ENCODE measurements at regions not wholly inside any gene's neighbourhood (a gene's known extent, or its start where the extent isn't known, plus 50 kb on each side); places are given as distances from the start of the nearest gene placed in this dataset.
"Not testable (repeated sequence)": the region's sequence is repeated elsewhere in the genome, so short reads cannot be mapped to it uniquely, and the experiment has no call there.

DNA sequence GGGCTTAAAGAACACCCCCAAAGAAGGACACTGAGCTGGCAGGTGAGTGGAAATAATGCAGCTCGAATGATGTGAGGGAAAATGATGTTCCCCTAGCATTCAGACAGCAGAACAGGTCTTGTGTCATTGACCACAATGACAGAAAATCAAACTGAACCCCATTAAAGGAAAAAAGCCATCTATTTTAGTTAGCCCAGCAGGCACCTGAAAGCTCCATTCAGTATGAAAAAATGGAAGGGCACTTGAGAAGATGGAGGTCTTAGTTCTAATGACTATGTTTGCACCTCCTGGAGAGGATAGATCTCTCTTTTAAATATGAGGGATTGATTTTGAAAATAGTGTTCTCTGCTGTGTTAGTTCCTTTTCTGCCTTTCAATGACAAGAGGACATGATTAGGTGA, 323.1 kb downstream of the NKX6-1 start:
- Mint-ChIP-seq H3K36me3 (ENCODE audit: low read depth) (no peaks in the 10 kb centered on the region), H3K27ac (no peak overlapping the region), H3K4me1 (no peaks in the 10 kb centered on the region), H3K27me3 (no peaks in the 10 kb centered on the region), H3K9me3 (no peaks in the 10 kb centered on the region), H3K4me3 (no peak overlapping the region)
- DNase-seq (no peak), ATAC-seq (no peak)

DNA sequence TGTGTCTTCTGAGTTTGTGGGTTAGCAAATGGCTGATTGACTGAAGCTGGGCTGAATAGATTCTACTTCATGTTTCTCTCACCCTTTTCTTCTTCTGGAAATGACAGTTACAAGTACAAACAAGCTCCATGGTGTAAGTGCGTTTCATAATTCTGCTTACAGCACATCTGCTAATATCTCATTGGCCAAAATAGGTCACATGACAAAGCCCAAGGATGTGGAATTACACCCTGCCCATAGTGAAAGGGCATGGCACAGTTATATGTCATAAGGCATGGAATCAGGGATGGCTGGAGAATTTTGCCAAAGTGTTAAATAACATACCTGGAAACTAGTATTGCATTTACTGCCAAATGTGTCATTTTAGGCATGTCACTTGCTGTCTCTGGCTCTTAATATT, 327.2 kb downstream of the NKX6-1 start:
- Mint-ChIP-seq H3K27me3 (no peaks in the 10 kb centered on the region), H3K27ac (no peak overlapping the region), H3K36me3 (ENCODE audit: low read depth) (no peaks in the 10 kb centered on the region), H3K9me3 (no peaks in the 10 kb centered on the region), H3K4me1 (no peaks in the 10 kb centered on the region), H3K4me3 (no peak overlapping the region)
- ATAC-seq: no peak
- no peak for DNase-seq

DNA sequence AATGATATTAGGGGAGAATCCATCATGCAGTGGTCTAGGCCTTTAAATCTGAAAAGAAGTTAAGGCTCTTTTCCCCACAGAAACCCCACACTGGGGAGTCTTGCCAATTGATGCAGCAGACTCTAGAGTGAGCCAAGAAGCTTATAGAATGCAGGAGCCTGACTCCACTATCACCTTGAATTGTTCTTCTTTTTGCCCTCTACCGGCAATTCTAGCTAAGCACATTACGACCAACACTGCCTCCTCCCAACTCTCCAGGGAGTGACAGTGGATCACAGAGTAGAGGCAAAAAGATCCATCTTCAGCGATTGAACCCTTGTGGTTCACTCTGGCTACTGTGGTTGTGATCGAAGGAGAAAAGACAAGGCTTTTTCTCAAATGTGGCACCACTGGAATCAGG, 331.5 kb downstream of the NKX6-1 start:
- H3K27me3 Mint-ChIP-seq: no peaks in the 10 kb centered on the region
- no peaks in the 10 kb centered on the region for H3K9me3 Mint-ChIP-seq
- no peaks in the 10 kb centered on the region for H3K36me3 Mint-ChIP-seq (ENCODE audit: low read depth)
- DNase-seq (no peak), ATAC-seq (no peak)
- H3K4me3 Mint-ChIP-seq: no peak overlapping the region
- H3K4me1 Mint-ChIP-seq: no peaks in the 10 kb centered on the region
- H3K27ac Mint-ChIP-seq: no peak overlapping the region

DNA sequence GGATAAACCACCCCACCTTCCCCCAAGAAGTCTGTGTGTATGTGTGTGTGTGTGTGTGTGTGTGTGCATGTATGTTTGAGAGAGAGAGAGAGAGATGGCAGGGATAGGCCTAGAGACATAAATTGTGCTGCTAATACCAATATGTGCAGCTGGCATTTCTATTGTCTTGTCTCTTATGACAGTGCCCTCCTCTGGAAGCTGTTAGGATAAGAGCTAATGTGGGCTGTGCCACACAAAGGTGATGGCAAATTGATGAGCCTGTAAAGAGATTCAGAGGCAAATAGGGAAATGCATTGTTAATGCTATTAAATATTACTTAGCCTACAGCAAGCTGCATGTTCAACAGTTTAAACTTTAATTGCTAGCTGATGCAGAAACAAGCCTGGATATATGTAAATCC, 332.0 kb downstream of the NKX6-1 start:
- no peak for DNase-seq
- no peaks in the 10 kb centered on the region for H3K36me3 Mint-ChIP-seq (ENCODE audit: low read depth)
- no peak overlapping the region for H3K4me3 Mint-ChIP-seq
- no peaks in the 10 kb centered on the region for H3K27me3 Mint-ChIP-seq
- H3K27ac Mint-ChIP-seq: no peak overlapping the region
- ATAC-seq: no peak
- H3K9me3 Mint-ChIP-seq: no peaks in the 10 kb centered on the region
- H3K4me1 Mint-ChIP-seq: no peaks in the 10 kb centered on the region

DNA sequence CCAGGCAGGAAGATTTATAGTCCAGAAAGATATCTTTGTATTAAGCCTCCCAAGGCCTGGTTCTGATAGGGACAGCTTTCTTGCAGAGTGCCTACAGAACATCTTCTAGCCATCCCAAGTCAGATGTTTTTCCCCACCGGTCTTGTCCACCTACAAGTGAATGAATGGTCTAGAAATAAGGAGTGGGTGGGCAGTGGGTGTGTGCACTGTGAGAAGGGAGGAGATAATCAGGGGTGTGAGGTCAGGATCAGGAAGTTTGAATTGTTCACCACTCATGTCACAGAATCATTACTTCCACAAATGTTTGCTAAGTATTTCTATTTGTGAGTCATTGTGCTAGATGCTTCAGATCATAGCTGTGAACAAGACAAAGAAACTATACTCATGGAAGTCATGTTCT, 332.6 kb downstream of the NKX6-1 start:
- no peak overlapping the region for H3K27ac Mint-ChIP-seq
- ATAC-seq (no peak), DNase-seq (no peak)
- H3K9me3 Mint-ChIP-seq: no peaks in the 10 kb centered on the region
- peaks cover 1% of the 10 kb centered on the region for H3K27me3 Mint-ChIP-seq
- H3K36me3 Mint-ChIP-seq (ENCODE audit: low read depth): no peaks in the 10 kb centered on the region
- no peaks in the 10 kb centered on the region for H3K4me1 Mint-ChIP-seq
- H3K4me3 Mint-ChIP-seq: no peak overlapping the region

DNA sequence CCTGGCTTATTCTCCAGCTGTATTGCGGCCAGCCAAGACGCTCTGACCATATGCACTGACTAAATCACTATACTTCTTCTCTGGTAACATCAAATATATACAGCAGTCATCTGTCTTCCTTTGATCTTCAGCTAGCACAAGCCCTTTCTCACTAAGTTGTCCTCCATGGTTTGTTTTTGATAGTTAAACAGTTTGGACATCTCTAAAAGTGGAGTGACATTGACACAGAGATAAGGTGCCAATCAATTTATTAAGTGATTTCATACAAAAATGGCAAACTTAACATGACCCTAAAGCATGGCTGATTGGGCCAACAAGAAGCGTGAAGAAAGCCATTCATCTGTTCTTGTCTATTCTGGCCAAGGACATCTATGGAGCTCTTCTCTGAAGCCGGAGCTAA, 334.9 kb downstream of the NKX6-1 start:
- Mint-ChIP-seq H3K4me3 (no peak overlapping the region), H3K4me1 (no peaks in the 10 kb centered on the region), H3K27me3 (peaks cover 1% of the 10 kb centered on the region), H3K9me3 (no peaks in the 10 kb centered on the region), H3K27ac (no peak overlapping the region), H3K36me3 (ENCODE audit: low read depth) (no peaks in the 10 kb centered on the region)
- ATAC-seq: no peak
- DNase-seq: no peak

DNA sequence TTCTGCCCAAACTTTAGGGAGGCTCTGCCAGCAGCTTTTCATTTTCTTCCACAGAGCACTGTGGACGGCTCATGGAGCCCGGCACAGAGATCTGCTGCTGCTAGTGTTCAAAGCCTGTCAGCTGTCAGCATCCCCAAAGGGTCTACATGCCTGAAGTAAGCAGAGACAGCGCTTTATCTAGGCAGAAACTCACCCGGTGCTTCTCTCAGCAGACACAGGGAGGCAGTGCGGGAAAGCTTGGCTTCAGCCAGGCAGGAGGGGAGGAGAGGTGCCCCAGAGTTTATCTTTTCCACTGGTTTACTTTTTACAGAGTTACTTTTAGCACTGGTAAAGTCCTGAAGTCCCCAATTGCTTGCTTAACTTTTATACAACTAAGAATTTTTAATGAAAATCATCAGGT, 339.3 kb downstream of the NKX6-1 start:
- no peak overlapping the region for H3K27ac Mint-ChIP-seq
- H3K36me3 Mint-ChIP-seq (ENCODE audit: low read depth): no peaks in the 10 kb centered on the region
- no peak for ATAC-seq
- H3K27me3 Mint-ChIP-seq: peaks cover 1% of the 10 kb centered on the region
- no peaks in the 10 kb centered on the region for H3K4me1 Mint-ChIP-seq
- no peak for DNase-seq
- no peak overlapping the region for H3K4me3 Mint-ChIP-seq
- H3K9me3 Mint-ChIP-seq: no peaks in the 10 kb centered on the region

DNA sequence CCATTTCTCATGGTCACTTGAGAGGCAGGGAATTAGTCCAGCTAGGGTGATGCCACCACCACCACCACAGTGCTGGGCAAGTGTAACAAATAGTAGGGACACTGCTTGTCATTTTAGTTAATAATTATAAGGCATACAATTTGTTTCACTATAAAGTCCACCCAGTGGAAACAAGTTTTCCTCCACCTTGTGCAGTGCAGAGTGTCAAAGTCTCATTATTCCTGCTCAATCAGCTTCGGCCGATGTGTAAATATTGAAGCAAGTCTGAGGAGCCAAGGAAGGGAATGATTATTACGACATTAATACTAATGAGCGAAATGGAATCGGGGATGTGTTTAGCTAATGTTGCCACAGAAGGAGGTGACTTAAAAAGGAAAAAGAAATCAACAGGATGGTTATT, 340.4 kb downstream of the NKX6-1 start:
- H3K36me3 Mint-ChIP-seq (ENCODE audit: low read depth): no peaks in the 10 kb centered on the region
- H3K27me3 Mint-ChIP-seq: peaks cover 1% of the 10 kb centered on the region
- ATAC-seq (no peak), DNase-seq (no peak)
- no peaks in the 10 kb centered on the region for H3K9me3 Mint-ChIP-seq
- H3K27ac Mint-ChIP-seq: no peak overlapping the region
- no peak overlapping the region for H3K4me3 Mint-ChIP-seq
- no peaks in the 10 kb centered on the region for H3K4me1 Mint-ChIP-seq

DNA sequence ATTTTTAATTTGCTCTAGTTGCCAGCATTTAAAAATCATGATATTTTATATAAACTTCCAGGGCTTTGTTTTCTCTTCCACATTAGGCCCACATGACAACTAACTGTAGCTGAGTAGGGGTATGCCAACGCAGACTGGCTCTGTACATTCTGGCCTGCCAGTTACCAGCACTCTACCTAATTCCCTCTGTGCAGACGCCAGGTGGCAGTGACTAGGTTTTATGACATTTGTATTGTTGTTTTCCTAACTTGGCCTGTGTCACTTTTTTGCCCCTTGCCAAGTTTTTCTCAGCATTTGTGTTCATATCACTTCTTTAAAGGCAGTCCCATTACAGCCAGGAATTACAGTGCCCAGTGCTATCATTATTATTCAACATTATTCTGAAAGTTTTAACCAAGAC, 347.5 kb downstream of the NKX6-1 start:
- Mint-ChIP-seq H3K4me1 (no peaks in the 10 kb centered on the region), H3K4me3 (no peak overlapping the region), H3K9me3 (no peaks in the 10 kb centered on the region), H3K27ac (no peak overlapping the region), H3K36me3 (ENCODE audit: low read depth) (no peaks in the 10 kb centered on the region), H3K27me3 (no peaks in the 10 kb centered on the region)
- DNase-seq (no peak), ATAC-seq (no peak)

DNA sequence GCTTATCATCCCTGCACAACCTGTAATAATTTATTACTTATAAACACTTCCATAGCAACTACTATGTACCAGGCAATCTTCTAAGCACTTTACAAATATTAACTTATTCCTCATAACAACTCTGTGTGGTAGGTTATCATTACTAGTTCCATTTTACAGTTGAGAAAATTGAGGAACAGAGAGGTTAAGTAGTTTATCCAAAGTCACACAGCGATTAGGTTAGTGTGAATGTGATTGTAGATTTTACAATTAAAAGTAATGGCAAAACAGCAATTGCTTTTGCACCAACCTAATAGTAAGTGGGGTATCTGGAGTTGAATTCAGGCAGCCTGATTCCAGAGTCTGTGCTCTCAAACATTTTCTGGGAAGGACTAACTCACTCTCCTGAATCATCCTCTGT, 348.9 kb downstream of the NKX6-1 start:
- DNase-seq (no peak), ATAC-seq (no peak)
- H3K27me3 Mint-ChIP-seq: no peaks in the 10 kb centered on the region
- no peak overlapping the region for H3K27ac Mint-ChIP-seq
- no peaks in the 10 kb centered on the region for H3K9me3 Mint-ChIP-seq
- H3K4me1 Mint-ChIP-seq: no peaks in the 10 kb centered on the region
- H3K4me3 Mint-ChIP-seq: no peak overlapping the region
- H3K36me3 Mint-ChIP-seq (ENCODE audit: low read depth): no peaks in the 10 kb centered on the region

DNA sequence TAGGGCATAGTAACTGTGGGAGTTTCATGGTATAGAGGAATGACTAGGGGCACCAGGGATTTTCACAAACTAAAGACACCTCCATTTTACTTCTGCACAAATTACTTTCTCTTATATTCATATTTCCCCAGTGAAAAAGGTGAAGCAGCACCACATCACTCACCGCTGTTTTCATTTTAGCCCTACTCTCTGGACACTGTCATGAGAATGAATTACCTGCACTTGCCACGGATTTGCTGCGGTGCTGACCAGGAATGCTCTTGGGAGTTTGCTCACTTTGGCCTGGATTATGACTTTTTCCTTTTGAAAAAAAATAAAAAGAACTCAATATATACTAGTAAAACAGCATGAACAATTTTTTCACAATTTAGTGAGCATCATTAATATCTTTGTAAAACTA, 351.3 kb downstream of the NKX6-1 start:
- Mint-ChIP-seq H3K27ac (no peak overlapping the region), H3K4me1 (no peaks in the 10 kb centered on the region), H3K4me3 (no peak overlapping the region), H3K36me3 (ENCODE audit: low read depth) (no peaks in the 10 kb centered on the region), H3K9me3 (no peaks in the 10 kb centered on the region), H3K27me3 (no peaks in the 10 kb centered on the region)
- ATAC-seq (no peak), DNase-seq (no peak)

DNA sequence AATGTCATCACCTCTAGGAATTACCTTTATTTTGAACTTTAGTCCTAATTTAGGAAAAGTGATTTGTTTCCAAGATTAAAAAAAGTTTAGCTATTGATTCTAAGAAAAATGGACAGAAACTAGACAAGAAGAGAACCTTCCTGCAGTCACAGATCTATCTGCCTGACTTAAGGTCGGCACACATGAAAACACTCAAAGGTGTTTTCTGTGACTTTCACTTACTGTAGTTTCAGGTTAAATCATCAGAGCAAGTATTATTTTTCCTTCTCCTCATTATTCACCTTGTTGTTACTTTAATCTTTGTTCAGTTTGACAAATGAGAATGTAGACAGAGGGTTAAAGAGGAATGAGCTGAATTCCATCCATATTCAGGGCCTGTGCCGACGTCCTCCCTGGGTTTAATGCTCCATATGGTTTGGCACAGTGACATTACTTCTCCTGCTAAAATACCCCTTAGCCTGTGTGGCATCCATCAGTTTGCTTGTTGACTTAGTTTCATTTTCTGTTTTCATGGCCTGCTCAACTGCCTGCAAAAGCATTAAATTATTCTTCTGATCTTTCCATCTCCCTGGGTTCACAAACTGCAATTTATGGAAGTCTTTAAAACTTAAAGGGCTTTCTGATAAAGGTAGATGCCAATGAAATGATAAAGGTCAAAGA, 352.7 kb downstream of the NKX6-1 start:
- no peaks in the 10 kb centered on the region for H3K27me3 Mint-ChIP-seq
- no peaks in the 10 kb centered on the region for H3K36me3 Mint-ChIP-seq (ENCODE audit: low read depth)
- ATAC-seq: no peak
- H3K27ac Mint-ChIP-seq: no peak overlapping the region
- no peaks in the 10 kb centered on the region for H3K4me1 Mint-ChIP-seq
- no peak for DNase-seq
- no peaks in the 10 kb centered on the region for H3K9me3 Mint-ChIP-seq
- H3K4me3 Mint-ChIP-seq: no peak overlapping the region

DNA sequence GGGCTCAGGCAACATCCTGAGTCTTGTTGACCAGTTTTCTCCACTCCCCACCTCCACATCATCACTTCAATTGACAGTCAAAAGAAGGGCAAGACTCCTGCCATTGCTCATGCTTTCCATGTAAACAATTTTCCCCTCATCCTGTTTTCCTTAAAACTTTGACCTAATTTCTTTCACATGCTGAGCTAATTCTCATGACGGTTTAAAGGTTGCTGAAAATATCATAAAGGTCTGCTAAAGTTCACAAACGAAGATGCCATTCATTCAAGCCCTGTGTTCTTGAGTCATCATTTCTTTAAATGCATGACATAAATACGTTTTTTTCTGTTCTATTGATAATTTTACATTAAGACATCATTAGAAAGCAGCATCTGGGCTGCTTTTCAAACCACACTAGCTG, 353.9 kb downstream of the NKX6-1 start:
- Mint-ChIP-seq H3K9me3 (no peaks in the 10 kb centered on the region), H3K4me1 (no peaks in the 10 kb centered on the region), H3K27me3 (no peaks in the 10 kb centered on the region), H3K4me3 (no peak overlapping the region), H3K27ac (no peak overlapping the region), H3K36me3 (ENCODE audit: low read depth) (no peaks in the 10 kb centered on the region)
- ATAC-seq (no peak), DNase-seq (no peak)

DNA sequence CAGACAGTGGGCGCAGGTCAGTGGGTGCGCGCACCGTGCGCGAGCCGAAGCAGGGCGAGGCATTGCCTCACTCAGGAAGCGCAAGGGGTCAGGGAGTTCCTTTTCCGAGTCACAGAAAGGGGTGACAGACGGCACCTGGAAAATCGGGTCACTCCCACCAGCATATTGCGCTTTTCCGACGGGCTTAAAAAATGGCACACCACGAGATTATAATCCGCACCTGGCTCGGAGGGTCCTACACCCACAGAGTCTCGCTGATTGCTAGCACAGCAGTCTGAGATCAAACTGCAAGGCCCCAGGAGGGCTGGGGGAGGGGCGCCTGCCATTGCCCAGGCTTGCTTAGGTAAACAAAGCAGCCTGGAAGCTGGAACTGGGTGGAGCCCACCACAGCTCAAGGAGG, 372.2 kb downstream of the NKX6-1 start:
- H3K36me3 Mint-ChIP-seq (ENCODE audit: low read depth); H3K9me3 Mint-ChIP-seq; ATAC-seq; DNase-seq; H3K27ac Mint-ChIP-seq; H3K4me1 Mint-ChIP-seq; H3K4me3 Mint-ChIP-seq; H3K27me3 Mint-ChIP-seq: not testable (repeated sequence)

DNA sequence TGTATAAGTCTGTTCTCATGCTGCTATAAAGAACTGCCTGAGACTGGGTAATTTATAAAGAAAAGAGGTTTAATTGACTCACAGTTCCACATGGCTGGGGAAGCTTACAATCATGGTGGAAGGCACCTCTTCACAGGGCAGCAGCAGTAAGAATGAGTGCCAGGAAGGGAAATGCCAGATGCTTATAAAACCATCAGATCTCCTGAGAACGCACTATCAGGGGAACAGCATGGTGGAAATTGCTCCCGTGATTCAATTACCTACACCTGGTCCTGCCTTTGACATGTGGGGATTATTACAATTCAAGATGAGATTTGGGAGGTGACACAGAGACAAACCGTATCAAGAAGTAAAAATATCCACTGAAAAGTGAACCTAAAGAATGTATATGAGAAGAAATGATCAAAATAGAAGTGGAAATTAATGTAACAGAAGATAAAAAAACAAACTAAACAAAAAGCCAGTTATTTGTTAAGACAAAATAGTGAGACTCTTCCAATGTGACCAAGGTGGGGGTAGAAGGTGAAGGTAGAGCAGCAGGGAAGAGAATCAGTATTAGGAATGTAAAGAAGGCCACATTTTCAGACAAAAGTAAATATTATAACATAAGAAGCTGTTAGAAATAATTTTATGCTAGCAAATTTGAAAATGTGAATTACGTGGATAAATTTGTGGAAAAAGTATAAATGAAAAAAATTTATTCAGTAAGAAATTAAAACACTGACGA, 372.9 kb downstream of the NKX6-1 start:
- Mint-ChIP-seq H3K4me3 (no peak overlapping the region), H3K27ac (no peak overlapping the region), H3K36me3 (ENCODE audit: low read depth) (no peaks in the 10 kb centered on the region), H3K4me1 (no peaks in the 10 kb centered on the region), H3K27me3 (no peaks in the 10 kb centered on the region), H3K9me3 (peaks cover 4% of the 10 kb centered on the region)
- no peak for ATAC-seq
- DNase-seq: no peak

DNA sequence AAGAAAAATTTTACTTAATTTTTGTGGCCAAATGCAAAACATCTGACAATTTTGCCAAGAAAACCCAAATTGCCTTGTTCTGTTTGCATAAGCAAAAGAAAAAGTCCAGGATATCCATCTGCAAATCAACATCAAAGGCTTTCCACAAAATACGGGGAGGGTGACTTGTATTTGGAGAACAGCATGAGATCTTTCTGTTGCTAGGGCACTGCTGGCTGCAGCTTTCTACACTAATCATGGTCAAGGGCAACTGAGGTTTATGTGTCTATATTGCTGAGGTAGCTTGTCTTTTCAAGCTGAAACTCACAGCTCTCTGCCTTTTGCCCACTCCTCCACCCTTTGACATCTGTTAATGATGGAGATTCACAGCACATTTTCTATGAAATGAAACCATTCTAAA, 389.1 kb downstream of the NKX6-1 start:
- DNase-seq (no peak), ATAC-seq (no peak)
- H3K27me3 Mint-ChIP-seq: no peaks in the 10 kb centered on the region
- H3K27ac Mint-ChIP-seq: no peak overlapping the region
- H3K4me3 Mint-ChIP-seq: no peak overlapping the region
- H3K9me3 Mint-ChIP-seq: peaks cover 13% of the 10 kb centered on the region
- no peaks in the 10 kb centered on the region for H3K4me1 Mint-ChIP-seq
- H3K36me3 Mint-ChIP-seq (ENCODE audit: low read depth): no peaks in the 10 kb centered on the region

Data from activated naive CD8-positive, alpha-beta T cell treated with anti-CD3 and anti-CD28 coated beads, Interleukin-2, amount 50 U/mL, for 24 hours (primary cell).